Neural cell (in vitro differentiated cells): ENCODE measurements at regions not wholly inside any gene's neighbourhood (a gene's known extent, or its start where the extent isn't known, plus 50 kb on each side); places are given as distances from the start of the nearest gene placed in this dataset.

ENCODE experiments used
- H2AFZ ChIP-seq: fragments of 200-600, 300-800 bp; sonication (generic), shearing (Covaris generic); 2 replicates; pipeline ENCODE4 v1.6.0; 2014; ENCODE audit warnings: low read depth, mild to moderate bottlenecking, antibody characterized with exemption, low read length, moderate library complexity
- H3F3A ChIP-seq: fragments of 200-600 bp; shearing (Covaris generic); 2 replicates; pipeline ENCODE4 v1.6.1; 2016; ENCODE audit warnings: mild to moderate bottlenecking, moderate library complexity, mixed read lengths, antibody characterized with exemption, low read length; ENCODE audit not compliant: insufficient read depth, poor library complexity, severe bottlenecking
- H3K27ac ChIP-seq: fragments of 200-600, 300-800 bp; sonication (generic), shearing (Covaris generic); 2 replicates; pipeline ENCODE4 v1.5.1; 2014; ENCODE audit warnings: mild to moderate bottlenecking, low read length, moderate library complexity
- H3K27me3 ChIP-seq: fragments of 300-800, 200-600 bp; sonication (generic), shearing (Covaris generic); 2 replicates; pipeline ENCODE4 v1.6.0; 2014; ENCODE audit warnings: mild to moderate bottlenecking, low read depth, low read length, moderate library complexity; ENCODE audit not compliant: insufficient read depth
- H3K36me3 ChIP-seq: fragments of 300-800, 200-600 bp; sonication (generic), shearing (Covaris generic); 2 replicates; pipeline ENCODE4 v1.5.1; 2014; ENCODE audit warnings: mild to moderate bottlenecking, antibody characterized with exemption, low read length, moderate library complexity; ENCODE audit not compliant: insufficient read depth
- H3K4me2 ChIP-seq: fragments of 300-800, 200-600 bp; sonication (generic), shearing (Covaris generic); 2 replicates; pipeline ENCODE4 v1.6.0; 2014; ENCODE audit warnings: mild to moderate bottlenecking, low read length
- H3K4me3 ChIP-seq: fragments of 300-800, 200-600 bp; sonication (generic), shearing (Covaris generic); 2 replicates; pipeline ENCODE4 v1.5.1; 2014; ENCODE audit warnings: mild to moderate bottlenecking, low read length, moderate library complexity
- H3K79me2 ChIP-seq: fragments of 200-600 bp; shearing (Covaris generic); replicated peaks from 2 replicates; pipeline ENCODE4 v1.6.0; 2014; ENCODE audit warnings: mild to moderate bottlenecking, low read length, moderate library complexity; ENCODE audit not compliant: insufficient read depth
- H3K9ac ChIP-seq: fragments of 300-800, 200-600 bp; sonication (generic), shearing (Covaris generic); 2 replicates; pipeline ENCODE4 v1.6.1; 2016; ENCODE audit warnings: mild to moderate bottlenecking, low read length, mixed read lengths
- H3K9me2 ChIP-seq: fragments of 200-600 bp; shearing (Covaris generic); 2 replicates; pipeline ENCODE4 v1.6.1; 2016; ENCODE audit warnings: mild to moderate bottlenecking, low read length, mixed read lengths; ENCODE audit not compliant: insufficient read depth
- H3K9me3 ChIP-seq: fragments of 200-600, 300-800 bp; sonication (generic), shearing (Covaris generic); 2 replicates; pipeline ENCODE4 v1.6.1; 2016; ENCODE audit warnings: mild to moderate bottlenecking, mixed run types, low read length, moderate library complexity, mixed read lengths
- H4K20me1 ChIP-seq: fragments of 200-600 bp; shearing (Covaris generic); 2 replicates; pipeline ENCODE4 v1.6.1; 2016; ENCODE audit warnings: mild to moderate bottlenecking, mixed run types; ENCODE audit not compliant: insufficient read depth
- EP300 ChIP-seq: fragments of 450-650 bp; conservative IDR thresholded peaks from 2 replicates; pipeline ENCODE4 v1.6.1; 2014; ENCODE audit warnings: antibody characterized with exemption, mild to moderate bottlenecking, moderate library complexity; ENCODE audit not compliant: poor library complexity, severe bottlenecking
- EZH2 ChIP-seq: fragments of 200-600, 300-800 bp; shearing (Covaris generic), sonication (generic); IDR thresholded peaks from 2 replicates; pipeline ENCODE4 v1.6.1; 2014; ENCODE audit warnings: antibody characterized with exemption, low read length, borderline replicate concordance, mild to moderate bottlenecking; ENCODE audit not compliant: insufficient read depth, poor library complexity, severe bottlenecking
- MXI1 ChIP-seq: fragments of 450-650 bp; conservative IDR thresholded peaks from 2 replicates; pipeline ENCODE4 v1.6.1; 2014; ENCODE audit warnings: antibody characterized with exemption, mild to moderate bottlenecking; ENCODE audit not compliant: poor library complexity, severe bottlenecking
- POLR2AphosphoS5 ChIP-seq: IDR thresholded peaks from 2 replicates; pipeline ENCODE4 v1.6.1; 2012
- RAD21 ChIP-seq: fragments of 450-650 bp; conservative IDR thresholded peaks from 2 replicates; pipeline ENCODE4 v1.6.1; 2014; ENCODE audit warnings: antibody characterized with exemption, mild to moderate bottlenecking, moderate library complexity
- SMC3 ChIP-seq: fragments of 450-650 bp; conservative IDR thresholded peaks from 2 replicates; pipeline ENCODE4 v1.6.1; 2014; ENCODE audit warnings: antibody characterized with exemption, mild to moderate bottlenecking, moderate library complexity; ENCODE audit not compliant: poor library complexity
- TAF1 ChIP-seq: IDR thresholded peaks from 2 replicates; pipeline ENCODE4 v1.6.1; 2012; ENCODE audit warnings: low read depth
- TF ChIP-seq, protein P1 (sequence below): fragments of 450-650 bp; IDR thresholded peaks from 2 replicates; pipeline ENCODE4 v1.5.1; 2014; ENCODE audit warnings: antibody characterized with exemption, mild to moderate bottlenecking, moderate library complexity; ENCODE audit not compliant: poor library complexity, severe bottlenecking
- TF ChIP-seq, protein P2 (sequence below): IDR thresholded peaks from 2 replicates; pipeline ENCODE4 v1.6.1; 2012; ENCODE audit warnings: borderline replicate concordance

DNA sequence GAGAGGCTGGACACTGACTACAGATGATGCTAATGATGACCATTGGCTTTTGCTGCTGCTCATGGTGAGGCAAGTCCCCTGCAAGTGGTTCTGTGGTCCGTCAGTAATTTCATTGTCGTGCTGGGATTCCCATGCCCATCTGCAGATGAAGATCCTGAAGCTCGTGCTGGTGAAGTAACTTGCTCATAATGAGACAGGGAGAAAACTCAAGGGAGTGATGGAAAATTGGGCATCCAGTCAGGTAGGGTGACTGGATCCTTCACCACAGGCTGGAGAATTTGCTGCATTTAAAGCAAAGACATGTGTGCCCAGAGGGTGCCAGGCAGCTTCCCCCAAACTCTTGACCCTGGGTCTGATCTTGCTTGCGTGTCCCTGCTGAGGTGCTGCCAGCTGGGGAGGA, 125.6 kb downstream of the TSN start:
- no peak overlapping the region for H3K4me3 ChIP-seq
- no peaks in the 10 kb centered on the region for H3K9me3 ChIP-seq
- H3K27ac ChIP-seq: no peak overlapping the region
- no peak overlapping the region for H2AFZ ChIP-seq
- no peak overlapping the region for H3K9ac ChIP-seq
- no peaks in the 10 kb centered on the region for H3K36me3 ChIP-seq
- no peaks in the 10 kb centered on the region for H3F3A ChIP-seq
- H3K79me2 ChIP-seq: no peaks in the 10 kb centered on the region
- H3K27me3 ChIP-seq: no peaks in the 10 kb centered on the region
- TF ChIP-seq, protein P1, sequence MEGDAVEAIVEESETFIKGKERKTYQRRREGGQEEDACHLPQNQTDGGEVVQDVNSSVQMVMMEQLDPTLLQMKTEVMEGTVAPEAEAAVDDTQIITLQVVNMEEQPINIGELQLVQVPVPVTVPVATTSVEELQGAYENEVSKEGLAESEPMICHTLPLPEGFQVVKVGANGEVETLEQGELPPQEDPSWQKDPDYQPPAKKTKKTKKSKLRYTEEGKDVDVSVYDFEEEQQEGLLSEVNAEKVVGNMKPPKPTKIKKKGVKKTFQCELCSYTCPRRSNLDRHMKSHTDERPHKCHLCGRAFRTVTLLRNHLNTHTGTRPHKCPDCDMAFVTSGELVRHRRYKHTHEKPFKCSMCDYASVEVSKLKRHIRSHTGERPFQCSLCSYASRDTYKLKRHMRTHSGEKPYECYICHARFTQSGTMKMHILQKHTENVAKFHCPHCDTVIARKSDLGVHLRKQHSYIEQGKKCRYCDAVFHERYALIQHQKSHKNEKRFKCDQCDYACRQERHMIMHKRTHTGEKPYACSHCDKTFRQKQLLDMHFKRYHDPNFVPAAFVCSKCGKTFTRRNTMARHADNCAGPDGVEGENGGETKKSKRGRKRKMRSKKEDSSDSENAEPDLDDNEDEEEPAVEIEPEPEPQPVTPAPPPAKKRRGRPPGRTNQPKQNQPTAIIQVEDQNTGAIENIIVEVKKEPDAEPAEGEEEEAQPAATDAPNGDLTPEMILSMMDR: no peak
- TF ChIP-seq SMC3 (no peak), EZH2 (no peak), RAD21 (no peak), EP300 (no peak), TAF1 (no peak), POLR2AphosphoS5 (no peak), MXI1 (no peak)
- TF ChIP-seq, protein P2, sequence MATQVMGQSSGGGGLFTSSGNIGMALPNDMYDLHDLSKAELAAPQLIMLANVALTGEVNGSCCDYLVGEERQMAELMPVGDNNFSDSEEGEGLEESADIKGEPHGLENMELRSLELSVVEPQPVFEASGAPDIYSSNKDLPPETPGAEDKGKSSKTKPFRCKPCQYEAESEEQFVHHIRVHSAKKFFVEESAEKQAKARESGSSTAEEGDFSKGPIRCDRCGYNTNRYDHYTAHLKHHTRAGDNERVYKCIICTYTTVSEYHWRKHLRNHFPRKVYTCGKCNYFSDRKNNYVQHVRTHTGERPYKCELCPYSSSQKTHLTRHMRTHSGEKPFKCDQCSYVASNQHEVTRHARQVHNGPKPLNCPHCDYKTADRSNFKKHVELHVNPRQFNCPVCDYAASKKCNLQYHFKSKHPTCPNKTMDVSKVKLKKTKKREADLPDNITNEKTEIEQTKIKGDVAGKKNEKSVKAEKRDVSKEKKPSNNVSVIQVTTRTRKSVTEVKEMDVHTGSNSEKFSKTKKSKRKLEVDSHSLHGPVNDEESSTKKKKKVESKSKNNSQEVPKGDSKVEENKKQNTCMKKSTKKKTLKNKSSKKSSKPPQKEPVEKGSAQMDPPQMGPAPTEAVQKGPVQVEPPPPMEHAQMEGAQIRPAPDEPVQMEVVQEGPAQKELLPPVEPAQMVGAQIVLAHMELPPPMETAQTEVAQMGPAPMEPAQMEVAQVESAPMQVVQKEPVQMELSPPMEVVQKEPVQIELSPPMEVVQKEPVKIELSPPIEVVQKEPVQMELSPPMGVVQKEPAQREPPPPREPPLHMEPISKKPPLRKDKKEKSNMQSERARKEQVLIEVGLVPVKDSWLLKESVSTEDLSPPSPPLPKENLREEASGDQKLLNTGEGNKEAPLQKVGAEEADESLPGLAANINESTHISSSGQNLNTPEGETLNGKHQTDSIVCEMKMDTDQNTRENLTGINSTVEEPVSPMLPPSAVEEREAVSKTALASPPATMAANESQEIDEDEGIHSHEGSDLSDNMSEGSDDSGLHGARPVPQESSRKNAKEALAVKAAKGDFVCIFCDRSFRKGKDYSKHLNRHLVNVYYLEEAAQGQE: no peak
- no peaks in the 10 kb centered on the region for H4K20me1 ChIP-seq
- no peak overlapping the region for H3K4me2 ChIP-seq
- H3K9me2 ChIP-seq: no peaks in the 10 kb centered on the region

DNA sequence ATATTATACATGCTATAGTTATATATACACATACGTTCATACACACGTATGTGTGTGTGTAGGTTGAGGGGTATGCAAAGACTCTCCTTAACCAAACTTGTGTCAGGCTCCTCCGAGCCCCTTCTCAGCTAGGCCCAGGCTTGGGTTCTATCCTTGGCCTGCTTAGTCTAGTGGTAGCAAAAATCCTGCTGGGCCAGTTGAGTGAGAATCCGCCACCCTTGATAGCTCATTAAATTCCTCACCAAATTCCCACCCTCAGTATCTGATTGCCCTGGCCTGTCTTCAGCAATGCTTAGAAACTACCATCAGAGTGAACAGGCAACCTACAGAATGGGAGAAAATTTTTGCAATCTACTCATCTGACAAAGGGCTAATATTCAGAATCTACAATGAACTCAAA, 126.5 kb downstream of the TSN start:
- H3K9me2 ChIP-seq: no peaks in the 10 kb centered on the region
- no peaks in the 10 kb centered on the region for H3F3A ChIP-seq
- H2AFZ ChIP-seq: no peak overlapping the region
- TF ChIP-seq EZH2 (no peak), POLR2AphosphoS5 (no peak), MXI1 (no peak), EP300 (no peak), RAD21 (no peak), SMC3 (no peak), TAF1 (no peak)
- TF ChIP-seq, protein P2: no peak
- TF ChIP-seq, protein P1: no peak
- no peak overlapping the region for H3K4me3 ChIP-seq
- no peak overlapping the region for H3K9ac ChIP-seq
- no peaks in the 10 kb centered on the region for H3K79me2 ChIP-seq
- no peaks in the 10 kb centered on the region for H3K27me3 ChIP-seq
- no peaks in the 10 kb centered on the region for H3K9me3 ChIP-seq
- no peaks in the 10 kb centered on the region for H4K20me1 ChIP-seq
- H3K36me3 ChIP-seq: no peaks in the 10 kb centered on the region
- H3K27ac ChIP-seq: no peak overlapping the region
- H3K4me2 ChIP-seq: no peak overlapping the region
